ENCODE measurements at regions not wholly inside any gene's neighbourhood (a gene's known extent, or its start where the extent isn't known, plus 50 kb on each side); places are given as distances from the start of the nearest gene placed in this dataset.

DNA sequence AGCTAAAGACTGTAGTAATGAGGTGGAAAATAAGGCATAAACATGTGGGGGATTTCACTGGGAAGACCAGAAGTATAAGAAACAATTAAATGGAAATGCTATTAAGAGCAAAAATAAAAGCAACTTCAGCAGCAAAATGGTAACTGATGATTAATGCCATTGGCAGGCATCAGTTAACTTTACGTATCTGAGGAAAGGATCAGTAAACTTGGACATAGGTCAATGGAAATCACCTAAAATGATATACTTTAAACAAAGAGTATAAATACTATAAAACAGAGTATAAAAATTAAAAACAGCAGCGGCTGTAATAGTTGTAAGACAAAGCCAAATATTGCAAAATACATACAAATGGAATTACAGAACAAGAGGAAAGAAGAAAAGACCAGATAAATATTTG lies 992.1 kb downstream of the DNAH5 start:
- no peak overlapping the region for H3K9ac ChIP-seq (ENCODE audit: extremely low read depth, low read length, poor library complexity, severe bottlenecking)
- Mint-ChIP-seq H3K27me3 (ENCODE audit: insufficient read depth) (no peaks in the 10 kb centered on the region), H3K4me1 (no peaks in the 10 kb centered on the region), H3K9me3 (no peaks in the 10 kb centered on the region), H3K27ac (no peak overlapping the region), H3K36me3 (ENCODE audit: low read depth) (no peaks in the 10 kb centered on the region), H3K4me3 (no peak overlapping the region)
- no peaks in the 10 kb centered on the region for H3K9me3 ChIP-seq (ENCODE audit: control insufficient read depth, low read length)
- no peak overlapping the region for H3K27ac ChIP-seq (ENCODE audit: low read depth, low read length)
- H3K4me1 ChIP-seq (ENCODE audit: control insufficient read depth, insufficient read depth, low read length) = no peaks in the 10 kb centered on the region
- no peak for DNase-seq
- H3K27me3 ChIP-seq (ENCODE audit: control insufficient read depth, insufficient read depth, low read length, poor library complexity, severe bottlenecking) = no peaks in the 10 kb centered on the region
- H3K4me3 ChIP-seq (ENCODE audit: low read length) = no peak overlapping the region
- 50% methylated on average over 2 of the region's 2 CpGs; no CpG with 5 or more reads in 1 of the 2 experiments for WGBS, 2 experiments (ENCODE audit: insufficient coverage in 1 of 2, insufficient read length in 1 of 2)
- TF ChIP-seq, protein P1, sequence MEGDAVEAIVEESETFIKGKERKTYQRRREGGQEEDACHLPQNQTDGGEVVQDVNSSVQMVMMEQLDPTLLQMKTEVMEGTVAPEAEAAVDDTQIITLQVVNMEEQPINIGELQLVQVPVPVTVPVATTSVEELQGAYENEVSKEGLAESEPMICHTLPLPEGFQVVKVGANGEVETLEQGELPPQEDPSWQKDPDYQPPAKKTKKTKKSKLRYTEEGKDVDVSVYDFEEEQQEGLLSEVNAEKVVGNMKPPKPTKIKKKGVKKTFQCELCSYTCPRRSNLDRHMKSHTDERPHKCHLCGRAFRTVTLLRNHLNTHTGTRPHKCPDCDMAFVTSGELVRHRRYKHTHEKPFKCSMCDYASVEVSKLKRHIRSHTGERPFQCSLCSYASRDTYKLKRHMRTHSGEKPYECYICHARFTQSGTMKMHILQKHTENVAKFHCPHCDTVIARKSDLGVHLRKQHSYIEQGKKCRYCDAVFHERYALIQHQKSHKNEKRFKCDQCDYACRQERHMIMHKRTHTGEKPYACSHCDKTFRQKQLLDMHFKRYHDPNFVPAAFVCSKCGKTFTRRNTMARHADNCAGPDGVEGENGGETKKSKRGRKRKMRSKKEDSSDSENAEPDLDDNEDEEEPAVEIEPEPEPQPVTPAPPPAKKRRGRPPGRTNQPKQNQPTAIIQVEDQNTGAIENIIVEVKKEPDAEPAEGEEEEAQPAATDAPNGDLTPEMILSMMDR (conservative IDR thresholded peaks at IDR 0.05) = no peak
- H3K36me3 ChIP-seq (ENCODE audit: control insufficient read depth, insufficient read depth, low read length) = no peaks in the 10 kb centered on the region

DNA sequence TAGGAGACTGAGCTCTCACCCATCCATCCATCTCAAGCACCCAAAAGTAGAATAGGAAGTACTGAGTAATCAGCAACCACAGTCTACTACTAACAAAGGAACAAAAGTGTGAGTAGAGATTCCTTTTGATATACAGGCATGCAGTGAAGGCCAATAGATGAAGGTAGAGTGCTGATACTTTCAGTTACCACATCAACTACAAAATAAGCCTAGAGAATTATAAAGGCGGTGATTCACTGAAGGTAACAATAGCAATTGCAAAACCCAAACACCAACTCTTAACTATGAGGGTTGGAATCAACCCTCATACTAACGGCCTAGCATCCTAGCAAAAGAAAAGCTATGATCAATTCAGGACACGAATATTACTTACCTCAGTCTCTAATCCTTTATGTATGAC lies 992.6 kb downstream of the DNAH5 start:
- no peak overlapping the region for H3K4me3 ChIP-seq (ENCODE audit: low read length)
- no peak for DNase-seq
- WGBS, 2 experiments (ENCODE audit: insufficient coverage in 1 of 2, insufficient read length in 1 of 2) = 93% methylated on average over 3 of the region's 3 CpGs; no CpG with 5 or more reads in 1 of the 2 experiments

DNA sequence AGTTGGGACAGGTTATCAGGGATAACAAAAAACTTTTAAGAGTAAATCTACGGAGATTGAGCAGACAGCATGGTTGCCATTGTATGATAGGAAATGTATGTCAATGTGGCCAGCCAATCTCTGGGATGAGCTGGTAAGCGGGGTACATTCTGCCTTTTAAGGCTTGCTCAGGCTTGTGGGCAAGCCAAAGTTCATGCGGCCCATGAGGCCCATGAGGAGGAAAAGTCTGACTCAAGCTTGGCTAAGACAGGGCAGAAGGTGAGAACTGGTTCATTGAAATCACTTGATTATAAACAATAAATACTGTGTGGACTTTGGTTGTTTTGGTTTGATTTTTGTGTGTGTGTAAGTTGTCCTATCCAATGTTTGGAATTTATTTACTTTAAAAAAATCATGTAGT lies 997.1 kb downstream of the DNAH5 start:
- 93 to 97% methylated on average over 3 of the region's 3 CpGs for WGBS, 2 experiments (ENCODE audit: insufficient coverage in 1 of 2, insufficient read length in 1 of 2)
- Histone ChIP-seq H3K9me3 (ENCODE audit: control insufficient read depth, low read length) (no peaks in the 10 kb centered on the region), H3K36me3 (ENCODE audit: control insufficient read depth, insufficient read depth, low read length) (no peaks in the 10 kb centered on the region), H3K4me1 (ENCODE audit: control insufficient read depth, insufficient read depth, low read length) (no peaks in the 10 kb centered on the region), H3K27ac (ENCODE audit: low read depth, low read length) (no peak overlapping the region), H3K9ac (ENCODE audit: extremely low read depth, low read length, poor library complexity, severe bottlenecking) (no peak overlapping the region), H3K27me3 (ENCODE audit: control insufficient read depth, insufficient read depth, low read length, poor library complexity, severe bottlenecking) (no peaks in the 10 kb centered on the region), H3K4me3 (ENCODE audit: low read length) (no peak overlapping the region)
- no peak overlapping the region for H3K4me3 Mint-ChIP-seq
- H3K36me3 Mint-ChIP-seq (ENCODE audit: low read depth) = no peaks in the 10 kb centered on the region
- DNase-seq = no peak
- H3K27me3 Mint-ChIP-seq (ENCODE audit: insufficient read depth) = no peaks in the 10 kb centered on the region
- H3K4me1 Mint-ChIP-seq = peaks cover 2% of the 10 kb centered on the region
- H3K9me3 Mint-ChIP-seq = no peaks in the 10 kb centered on the region
- TF ChIP-seq, protein P1 (conservative IDR thresholded peaks at IDR 0.05) = no peak
- no peak overlapping the region for H3K27ac Mint-ChIP-seq

More for the DNA sequence above, 992.6 kb downstream of the DNAH5 start:
- Histone ChIP-seq H3K9me3 (ENCODE audit: control insufficient read depth, low read length) (no peaks in the 10 kb centered on the region), H3K4me1 (ENCODE audit: control insufficient read depth, insufficient read depth, low read length) (no peaks in the 10 kb centered on the region), H3K9ac (ENCODE audit: extremely low read depth, low read length, poor library complexity, severe bottlenecking) (no peak overlapping the region), H3K36me3 (ENCODE audit: control insufficient read depth, insufficient read depth, low read length) (no peaks in the 10 kb centered on the region), H3K27me3 (ENCODE audit: control insufficient read depth, insufficient read depth, low read length, poor library complexity, severe bottlenecking) (no peaks in the 10 kb centered on the region), H3K27ac (ENCODE audit: low read depth, low read length) (no peak overlapping the region)
- H3K27ac Mint-ChIP-seq = no peak overlapping the region
- no peaks in the 10 kb centered on the region for H3K9me3 Mint-ChIP-seq
- H3K4me1 Mint-ChIP-seq = no peaks in the 10 kb centered on the region
- H3K36me3 Mint-ChIP-seq (ENCODE audit: low read depth) = no peaks in the 10 kb centered on the region
- TF ChIP-seq, protein P1 (conservative IDR thresholded peaks at IDR 0.05) = no peak
- no peak overlapping the region for H3K4me3 Mint-ChIP-seq
- H3K27me3 Mint-ChIP-seq (ENCODE audit: insufficient read depth) = no peaks in the 10 kb centered on the region
